ENCODE measurements at regions not wholly inside any gene's neighbourhood (a gene's known extent, or its start where the extent isn't known, plus 50 kb on each side); places are given as distances from the start of the nearest gene placed in this dataset.

DNA sequence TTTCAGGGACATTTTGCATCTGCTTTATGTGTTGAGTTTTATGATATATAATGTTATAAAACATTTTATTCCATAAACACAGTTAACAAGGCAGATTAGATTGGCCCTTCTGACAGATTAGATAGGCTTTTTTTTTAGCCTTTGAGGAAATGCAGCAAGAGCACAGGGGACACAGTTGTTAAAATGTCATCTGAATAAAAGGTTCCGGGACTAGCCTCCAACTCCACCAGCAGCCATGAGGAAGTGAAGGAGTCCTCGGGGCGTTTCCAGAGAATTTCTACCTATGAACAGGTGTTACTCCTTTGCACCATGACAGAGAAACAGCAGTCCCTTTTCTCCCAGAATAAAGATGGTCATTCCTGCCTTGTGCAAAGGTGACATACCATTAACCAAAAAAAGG lies 167.8 kb upstream of the KBTBD8 start:
- H3K56ac ChIP-seq (replicated peaks; ENCODE audit: insufficient read length, low read depth, low read length): no peak overlapping the region
- no peak overlapping the region for H2AFZ ChIP-seq (ENCODE audit: low read length)
- ChIA-PET POLR2A (ENCODE audit: partially characterized antibody) (interaction anchor here (0.7 kb wide), 1 partner anchor 293 kb away, joined by 3 read pairs; no protein-coding TSS in a partner anchor), CTCF (ENCODE audit: partially characterized antibody) (interaction anchor here (1.2 to 2.2 kb wide), 3 partner anchors 8 to 494 kb away, joined by 3 to 11 read pairs (median 9); no protein-coding TSS in a partner anchor)
- 0 out of 7 replicates have a peak, but pooled peaks cover 0 to 4% (median 0%) of the 10 kb centered on the region in 4 experiments for H3K4me1 ChIP-seq (replicated peaks in 1 of 4; ENCODE audit: control insufficient read depth in 3 of 4, insufficient read depth in 4 of 4, low read length in 3 of 4)
- H3K27me3 ChIP-seq (replicated peaks in 1 of 4; ENCODE audit: control insufficient read depth in 3 of 4, extremely low read depth in 1 of 4, insufficient read depth in 3 of 4, low read length in 3 of 4): no peaks in the 10 kb centered on the region
- WGBS, 2 experiments (ENCODE audit: extremely low coverage in 1 of 2, insufficient coverage in 1 of 2, insufficient read length in 1 of 2, insufficient replicate concordance in 2 of 2, low coverage in 1 of 2, low lambda C conversion rate in 2 of 2, missing lambda C conversion rate in 1 of 2): 83% methylated on average over 3 of the region's 3 CpGs; no CpG with 5 or more reads in 1 of the 2 experiments
- no peak overlapping the region for H4K8ac ChIP-seq (ENCODE audit: extremely low read depth, insufficient read depth, low read length)
- no peak overlapping the region for H3K9ac ChIP-seq (replicated peaks in 1 of 4; ENCODE audit: extremely low read depth in 1 of 4, low read depth in 3 of 4, low read length in 3 of 4)
- H4K20me1 ChIP-seq (replicated peaks in 1 of 2; ENCODE audit: control insufficient read depth in 1 of 2, insufficient read depth in 2 of 2, low read length in 2 of 2): no peaks in the 10 kb centered on the region
- H3K23me2 ChIP-seq (ENCODE audit: low read depth, low read length): no peaks in the 10 kb centered on the region
- no peak overlapping the region for H2BK15ac ChIP-seq (ENCODE audit: low read length)
- H2AK5ac ChIP-seq (ENCODE audit: low read depth, low read length): no peak overlapping the region
- H2BK120ac ChIP-seq (replicated peaks; ENCODE audit: low read depth, low read length): no peak overlapping the region
- no peak for TF ChIP-seq BRCA1 (IDR thresholded peaks at IDR 0.05; ENCODE audit: low read depth, low read length)
- no peak for TF ChIP-seq CBX8 (IDR thresholded peaks at IDR 0.05; ENCODE audit: borderline replicate concordance, low read depth, low read length)
- no peak for TF ChIP-seq SP1 (IDR thresholded peaks at IDR 0.05; ENCODE audit: low read depth, low read length)
- TF ChIP-seq CREB1 (IDR thresholded peaks at IDR 0.05): no peak
- no peak for TF ChIP-seq SP4 (IDR thresholded peaks at IDR 0.05; ENCODE audit: low read length)
- TF ChIP-seq CEBPB (IDR thresholded peaks at IDR 0.05; ENCODE audit: low read depth, low read length): no peak
- TF ChIP-seq, protein P1, sequence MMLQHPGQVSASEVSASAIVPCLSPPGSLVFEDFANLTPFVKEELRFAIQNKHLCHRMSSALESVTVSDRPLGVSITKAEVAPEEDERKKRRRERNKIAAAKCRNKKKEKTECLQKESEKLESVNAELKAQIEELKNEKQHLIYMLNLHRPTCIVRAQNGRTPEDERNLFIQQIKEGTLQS (IDR thresholded peaks at IDR 0.05; ENCODE audit: insufficient read depth, low read depth, low read length): no peak
- no peak overlapping the region for H3K4me3 ChIP-seq (ENCODE audit: extremely low read depth in 1 of 4, insufficient read depth in 2 of 4, low read depth in 3 of 4, low read length in 4 of 4)
- H4K5ac ChIP-seq (ENCODE audit: insufficient read length, low read depth, low read length): no peak overlapping the region
- no peak overlapping the region for H4K91ac ChIP-seq (replicated peaks; ENCODE audit: insufficient read length, low read length)
- FAIRE-seq (no peak), DNase-seq (ENCODE audit: low read depth in 1 of 2, low spot score in 2 of 2) (no peak)
- no peak overlapping the region for H3K23ac ChIP-seq (ENCODE audit: insufficient read length)
- H2BK5ac ChIP-seq (ENCODE audit: low read depth, low read length): no peak overlapping the region
- H3K79me2 ChIP-seq (ENCODE audit: control insufficient read depth in 1 of 2, insufficient read depth in 2 of 2, low read length in 2 of 2): no peaks in the 10 kb centered on the region
- H3K14ac ChIP-seq (ENCODE audit: insufficient read length): no peak overlapping the region
- no peak overlapping the region for H3K4ac ChIP-seq (replicated peaks; ENCODE audit: insufficient read length, low read depth, low read length)
- no peaks in the 10 kb centered on the region for H3K36me3 ChIP-seq (ENCODE audit: control insufficient read depth in 2 of 4, insufficient read depth in 4 of 4, low read length in 3 of 4)
- H3K18ac ChIP-seq (ENCODE audit: extremely low read depth, low read length): no peak overlapping the region
- H2BK20ac ChIP-seq (ENCODE audit: low read length): no peak overlapping the region
- no peaks in the 10 kb centered on the region for H3K79me1 ChIP-seq (ENCODE audit: low read depth, low read length)
- H3K27ac ChIP-seq (ENCODE audit: low read depth, low read length): no peak overlapping the region
- no peak overlapping the region for H2BK12ac ChIP-seq (ENCODE audit: low read depth, low read length)
- H3K4me2 ChIP-seq (ENCODE audit: insufficient read depth in 1 of 2, low read depth in 2 of 2, low read length in 2 of 2): no peak overlapping the region
- H3K9me3 ChIP-seq (ENCODE audit: insufficient read depth in 2 of 2, low read depth in 1 of 2, low read length in 1 of 2): no peaks in the 10 kb centered on the region; a peak in 1 of 4 replicates

Data from H1 (cell line).